ENCODE measurements at regions not wholly inside any gene's neighbourhood (a gene's known extent, or its start where the extent isn't known, plus 50 kb on each side); places are given as distances from the start of the nearest gene placed in this dataset.

DNA sequence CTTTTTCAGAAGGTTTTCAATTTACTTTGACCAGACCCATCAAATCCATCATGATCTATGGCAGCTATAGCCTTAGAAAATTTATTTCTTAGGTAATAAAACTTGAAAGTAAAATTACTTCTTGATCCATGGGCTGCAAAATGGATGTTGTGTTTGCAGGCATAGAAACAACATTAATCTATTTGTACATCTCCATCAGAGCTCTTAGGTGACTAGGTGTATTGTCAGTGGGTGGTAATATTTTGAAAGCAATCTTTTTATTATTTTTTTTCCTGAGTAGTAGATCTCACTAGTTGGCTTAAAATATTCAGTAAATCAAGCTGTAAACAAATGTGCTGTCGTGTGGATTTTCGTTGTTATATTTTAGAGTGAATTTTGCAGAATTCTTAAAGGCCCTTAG, 710.0 kb downstream of the SLITRK6 start:
- TF ChIP-seq, protein P1, sequence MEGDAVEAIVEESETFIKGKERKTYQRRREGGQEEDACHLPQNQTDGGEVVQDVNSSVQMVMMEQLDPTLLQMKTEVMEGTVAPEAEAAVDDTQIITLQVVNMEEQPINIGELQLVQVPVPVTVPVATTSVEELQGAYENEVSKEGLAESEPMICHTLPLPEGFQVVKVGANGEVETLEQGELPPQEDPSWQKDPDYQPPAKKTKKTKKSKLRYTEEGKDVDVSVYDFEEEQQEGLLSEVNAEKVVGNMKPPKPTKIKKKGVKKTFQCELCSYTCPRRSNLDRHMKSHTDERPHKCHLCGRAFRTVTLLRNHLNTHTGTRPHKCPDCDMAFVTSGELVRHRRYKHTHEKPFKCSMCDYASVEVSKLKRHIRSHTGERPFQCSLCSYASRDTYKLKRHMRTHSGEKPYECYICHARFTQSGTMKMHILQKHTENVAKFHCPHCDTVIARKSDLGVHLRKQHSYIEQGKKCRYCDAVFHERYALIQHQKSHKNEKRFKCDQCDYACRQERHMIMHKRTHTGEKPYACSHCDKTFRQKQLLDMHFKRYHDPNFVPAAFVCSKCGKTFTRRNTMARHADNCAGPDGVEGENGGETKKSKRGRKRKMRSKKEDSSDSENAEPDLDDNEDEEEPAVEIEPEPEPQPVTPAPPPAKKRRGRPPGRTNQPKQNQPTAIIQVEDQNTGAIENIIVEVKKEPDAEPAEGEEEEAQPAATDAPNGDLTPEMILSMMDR (IDR thresholded peaks at IDR 0.05; ENCODE audit: borderline replicate concordance, extremely low read depth, low read length, poor library complexity, severe bottlenecking) = no peak
- no peak for TF ChIP-seq EZH2 (IDR thresholded peaks at IDR 0.05; ENCODE audit: borderline replicate concordance, low read depth, low read length, severe bottlenecking)
